Loucy (cell line): ENCODE measurements at regions not wholly inside any gene's neighbourhood (a gene's known extent, or its start where the extent isn't known, plus 50 kb on each side); places are given as distances from the start of the nearest gene placed in this dataset.

Source experiments
- EZH2phosphoT487 ChIP-seq: fragments of 200-600 bp; IDR thresholded peaks from 2 replicates; pipeline ENCODE4 v1.6.1; 2018; ENCODE audit warnings: antibody characterized with exemption, mild to moderate bottlenecking, moderate library complexity, borderline replicate concordance
- TF ChIP-seq, protein P1 (sequence below): fragments of 200-600 bp; sonication (generic); conservative IDR thresholded peaks from 2 replicates; pipeline ENCODE4 v1.5.1; 2014; ENCODE audit warnings: mild to moderate bottlenecking, antibody characterized with exemption, low read length

- TF ChIP-seq, protein P1, sequence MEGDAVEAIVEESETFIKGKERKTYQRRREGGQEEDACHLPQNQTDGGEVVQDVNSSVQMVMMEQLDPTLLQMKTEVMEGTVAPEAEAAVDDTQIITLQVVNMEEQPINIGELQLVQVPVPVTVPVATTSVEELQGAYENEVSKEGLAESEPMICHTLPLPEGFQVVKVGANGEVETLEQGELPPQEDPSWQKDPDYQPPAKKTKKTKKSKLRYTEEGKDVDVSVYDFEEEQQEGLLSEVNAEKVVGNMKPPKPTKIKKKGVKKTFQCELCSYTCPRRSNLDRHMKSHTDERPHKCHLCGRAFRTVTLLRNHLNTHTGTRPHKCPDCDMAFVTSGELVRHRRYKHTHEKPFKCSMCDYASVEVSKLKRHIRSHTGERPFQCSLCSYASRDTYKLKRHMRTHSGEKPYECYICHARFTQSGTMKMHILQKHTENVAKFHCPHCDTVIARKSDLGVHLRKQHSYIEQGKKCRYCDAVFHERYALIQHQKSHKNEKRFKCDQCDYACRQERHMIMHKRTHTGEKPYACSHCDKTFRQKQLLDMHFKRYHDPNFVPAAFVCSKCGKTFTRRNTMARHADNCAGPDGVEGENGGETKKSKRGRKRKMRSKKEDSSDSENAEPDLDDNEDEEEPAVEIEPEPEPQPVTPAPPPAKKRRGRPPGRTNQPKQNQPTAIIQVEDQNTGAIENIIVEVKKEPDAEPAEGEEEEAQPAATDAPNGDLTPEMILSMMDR, result no peak
- TF ChIP-seq EZH2phosphoT487, result no peak
Measured at GRCh38 chr4:188657365-188657764, 518.1 kb downstream of the TRIML1 start.
